Esophagus (tissue), 2 donors: ENCODE measurements at regions not wholly inside any gene's neighbourhood (a gene's known extent, or its start where the extent isn't known, plus 50 kb on each side); places are given as distances from the start of the nearest gene placed in this dataset.

Experiments
- H3K27ac ChIP-seq, 2 donors: one replicate each; pipeline ENCODE4 v1.5.1; 2013; ENCODE audit warnings: low read depth in 2 of 2, mild to moderate bottlenecking in 2 of 2, inconsistent platforms in 1 of 2, low read length in 1 of 2, moderate library complexity in 1 of 2
- H3K27me3 ChIP-seq, 2 donors: one replicate each; pipeline ENCODE4 v1.6.1; 2013; ENCODE audit warnings: low read length in 2 of 2, control low read depth in 1 of 2, mild to moderate bottlenecking in 1 of 2; ENCODE audit not compliant: insufficient read depth in 2 of 2, control insufficient read depth in 1 of 2
- H3K36me3 ChIP-seq, 2 donors: one replicate each; pipeline ENCODE4 v1.6.1; 2013; ENCODE audit warnings: low read length in 1 of 2; ENCODE audit not compliant: control insufficient read depth in 2 of 2, insufficient read depth in 2 of 2
- H3K4me1 ChIP-seq, 2 donors: one replicate each; pipeline ENCODE4 v1.6.1; 2013; ENCODE audit warnings: low read length in 1 of 2; ENCODE audit not compliant: control insufficient read depth in 2 of 2, insufficient read depth in 2 of 2
- H3K4me3 ChIP-seq, 2 donors: one replicate each; pipeline ENCODE4 v1.5.1; 2013; ENCODE audit warnings: low read length in 2 of 2, mild to moderate bottlenecking in 2 of 2, low read depth in 1 of 2, moderate library complexity in 1 of 2
- H3K9me3 ChIP-seq, 2 donors: one replicate each; pipeline ENCODE4 v1.6.1; 2013; ENCODE audit warnings: mild to moderate bottlenecking in 2 of 2, low read depth in 1 of 2, low read length in 1 of 2, moderate library complexity in 1 of 2; ENCODE audit not compliant: control insufficient read depth in 2 of 2, insufficient read depth in 1 of 2
- WGBS, 2 donors: extraction: QIAGEN DNeasy Blood & Tissue Kit; methylation state at CpG; one replicate each; pipeline ENCODE4 v1.1.7; 2013; 5-methylcytosine and 5-hydroxymethylcytosine counted together
- donor health status: healthy with polysubstance abuse.
- donor health status: Bipolar disorder and iron deficiency.

DNA sequence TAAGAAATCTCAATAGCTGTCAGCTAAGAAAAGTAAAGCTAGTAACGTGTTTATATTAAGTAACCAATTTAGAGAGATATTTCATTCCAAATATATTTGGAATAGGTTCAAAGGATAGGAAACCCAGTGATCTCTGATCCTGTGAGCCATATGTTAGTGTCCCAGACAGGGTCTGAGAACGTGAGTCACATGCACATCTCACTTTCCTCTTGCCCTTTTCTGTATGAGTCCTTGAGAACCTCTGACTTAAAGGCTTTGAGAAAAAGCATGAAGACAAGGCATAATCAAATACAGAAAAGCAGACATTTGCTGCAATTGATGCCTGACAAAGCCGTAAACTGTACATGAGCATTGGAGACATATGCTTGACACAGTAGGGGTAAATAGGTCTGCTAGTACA is 655.1 kb upstream of the ADGRL3 start:
- Histone ChIP-seq H3K9me3 (peaks cover 0 to 2% of the 10 kb centered on the region in 2 donors), H3K4me3 (no peak overlapping the region), H3K36me3 (no peaks in the 10 kb centered on the region), H3K4me1 (no peaks in the 10 kb centered on the region), H3K27me3 (no peaks in the 10 kb centered on the region), H3K27ac (no peak overlapping the region)
- 43 to 49% methylated on average over 3 of the region's 3 CpGs for WGBS, 2 donors

- no peak overlapping the region for H3K27ac ChIP-seq
- H3K4me1 ChIP-seq = no peaks in the 10 kb centered on the region
- no peaks in the 10 kb centered on the region for H3K9me3 ChIP-seq
- WGBS, 2 donors = 40 to 47% methylated on average over 2 of the region's 2 CpGs
- no peaks in the 10 kb centered on the region for H3K36me3 ChIP-seq
- H3K4me3 ChIP-seq = no peak overlapping the region
- H3K27me3 ChIP-seq = no peaks in the 10 kb centered on the region
These were observed 637.8 kb upstream of the ADGRL3 start for GRCh38 chr4:60562334-60562733.

GRCh38 chr4:60565558-60565957 is 634.6 kb upstream of the ADGRL3 start:
- peaks cover 0 to 6% of the 10 kb centered on the region in 2 donors for H3K9me3 ChIP-seq
- no peak overlapping the region for H3K27ac ChIP-seq
- H3K36me3 ChIP-seq = no peaks in the 10 kb centered on the region
- no peaks in the 10 kb centered on the region for H3K27me3 ChIP-seq
- no peak overlapping the region for H3K4me3 ChIP-seq
- no peaks in the 10 kb centered on the region for H3K4me1 ChIP-seq
- 83 to 91% methylated on average over 7 of the region's 7 CpGs for WGBS, 2 donors

GRCh38 chr4:60575336-60575735 is 624.8 kb upstream of the ADGRL3 start:
- H3K4me3 ChIP-seq = no peak overlapping the region
- H3K27me3 ChIP-seq = no peaks in the 10 kb centered on the region
- H3K9me3 ChIP-seq = peaks cover 0 to under 1% of the 10 kb centered on the region in 2 donors
- H3K36me3 ChIP-seq = no peaks in the 10 kb centered on the region
- no peak overlapping the region for H3K27ac ChIP-seq
- no peaks in the 10 kb centered on the region for H3K4me1 ChIP-seq

GRCh38 chr4:60579335-60579734 is 620.8 kb upstream of the ADGRL3 start:
- H3K36me3 ChIP-seq = no peaks in the 10 kb centered on the region

GRCh38 chr4:60581919-60582536 is 618.1 kb upstream of the ADGRL3 start:
- Histone ChIP-seq H3K9me3 (no peaks in the 10 kb centered on the region), H3K27ac (no peak overlapping the region), H3K4me1 (no peaks in the 10 kb centered on the region), H3K27me3 (no peaks in the 10 kb centered on the region), H3K4me3 (no peak overlapping the region), H3K36me3 (no peaks in the 10 kb centered on the region)
- WGBS, 2 donors = 36 to 41% methylated on average over 1 of the region's 1 CpG

More at GRCh38 chr4:60579335-60579734, 620.8 kb upstream of the ADGRL3 start:
- WGBS, 2 donors = 49 to 62% methylated on average over 2 of the region's 2 CpGs
- Histone ChIP-seq H3K27me3 (no peaks in the 10 kb centered on the region), H3K4me3 (no peak overlapping the region), H3K27ac (no peak overlapping the region), H3K4me1 (no peaks in the 10 kb centered on the region), H3K9me3 (no peaks in the 10 kb centered on the region)

GRCh38 chr4:60588556-60588955 is 611.6 kb upstream of the ADGRL3 start:
- no peak overlapping the region for H3K4me3 ChIP-seq
- H3K9me3 ChIP-seq = no peaks in the 10 kb centered on the region
- 45 to 71% methylated on average over 1 of the region's 1 CpG for WGBS, 2 donors
- no peaks in the 10 kb centered on the region for H3K4me1 ChIP-seq
- H3K27ac ChIP-seq = no peak overlapping the region
- no peaks in the 10 kb centered on the region for H3K27me3 ChIP-seq
- H3K36me3 ChIP-seq = no peaks in the 10 kb centered on the region

GRCh38 chr4:60589425-60589824 is 610.7 kb upstream of the ADGRL3 start:
- Histone ChIP-seq H3K9me3 (no peaks in the 10 kb centered on the region), H3K36me3 (no peaks in the 10 kb centered on the region), H3K4me3 (no peak overlapping the region), H3K27me3 (no peaks in the 10 kb centered on the region), H3K27ac (no peak overlapping the region), H3K4me1 (no peaks in the 10 kb centered on the region)
- 69 to 73% methylated on average over 5 of the region's 5 CpGs for WGBS, 2 donors

- H3K9me3 ChIP-seq = no peaks in the 10 kb centered on the region
- H3K36me3 ChIP-seq = no peaks in the 10 kb centered on the region
- no peak overlapping the region for H3K27ac ChIP-seq
- no peaks in the 10 kb centered on the region for H3K27me3 ChIP-seq
- no peaks in the 10 kb centered on the region for H3K4me1 ChIP-seq
- H3K4me3 ChIP-seq = no peak overlapping the region
These were observed 610.0 kb upstream of the ADGRL3 start for GRCh38 chr4:60590116-60590515.

DNA sequence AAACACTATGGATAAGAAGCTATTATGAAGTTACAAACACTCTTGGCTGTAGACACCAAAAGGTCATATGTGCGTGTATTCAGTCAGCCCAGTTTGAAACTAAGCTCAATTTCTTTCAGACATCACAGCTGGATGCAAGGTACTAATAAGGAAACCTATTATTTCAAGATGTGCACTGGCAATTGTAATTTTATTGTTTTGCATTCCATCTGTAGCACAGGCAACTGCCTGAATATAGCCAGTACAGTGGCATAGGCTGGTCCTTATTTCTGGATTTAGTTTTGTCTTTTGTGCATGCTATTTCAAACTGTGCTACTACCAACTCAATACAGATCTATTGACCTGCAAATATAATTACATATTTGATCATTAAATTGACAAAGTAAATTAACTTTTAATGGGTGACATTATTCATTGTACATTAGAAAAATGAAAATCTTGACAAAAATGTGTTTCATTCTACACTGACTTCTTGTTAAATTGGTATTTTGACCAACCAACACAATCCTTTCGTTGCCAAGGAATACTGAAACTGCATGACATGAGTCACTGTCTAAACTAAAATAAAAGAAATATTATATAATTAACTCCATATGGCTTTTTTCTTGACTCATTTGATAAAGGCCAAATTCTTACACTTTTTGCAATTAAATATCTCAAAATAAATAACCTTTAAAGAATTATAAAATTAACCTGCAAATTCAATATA is 594.3 kb upstream of the ADGRL3 start:
- Histone ChIP-seq H3K27me3 (no peaks in the 10 kb centered on the region), H3K36me3 (no peaks in the 10 kb centered on the region), H3K27ac (no peak overlapping the region), H3K4me3 (no peak overlapping the region), H3K9me3 (peaks cover 0 to 2% of the 10 kb centered on the region in 2 donors), H3K4me1 (no peaks in the 10 kb centered on the region)
- 57 to 67% methylated on average over 2 of the region's 2 CpGs for WGBS, 2 donors
